Endothelial cell of umbilical vein (primary cell): ENCODE measurements at regions not wholly inside any gene's neighbourhood (a gene's known extent, or its start where the extent isn't known, plus 50 kb on each side); places are given as distances from the start of the nearest gene placed in this dataset.

Source experiments
- BruUV-seq: library from RNA; stranded (reverse); fragments of 400-500 nt; replicated peaks from 2 replicates; lab custom pipeline; 2021; lab: Mats Ljungman, UMichigan
- CTCF ChIA-PET: fragments of 300-600, 350-600 bp; sonication (Branson Sonifier 250); formaldehyde crosslinking; loops from one replicate; lab custom pipeline; 2021; ENCODE audit warnings: antibody characterized with exemption, inconsistent platforms; lab: Charles Lee
- POLR2A ChIA-PET: fragments of 300-600, 350-600 bp; sonication (Branson Sonifier 250); formaldehyde crosslinking; loops from one replicate; lab custom pipeline; 2021; ENCODE audit warnings: antibody characterized with exemption, inconsistent platforms; lab: Charles Lee
- DNase-seq: peaks from one replicate; pipeline ENCODE4 v3.0.0-alpha.2; 2011; ENCODE audit warnings: low read depth, low spot score
- FAIRE-seq: peaks from 2 replicates; lab custom pipeline; 2011; peaks lifted over from hg19 to GRCh38; lab: Jason Lieb, UNC
- H2AFZ ChIP-seq: 2 replicates; pipeline ENCODE4 v1.6.0; 2012; ENCODE audit warnings: low read depth, low read length, control low read depth, inconsistent platforms
- H3K27ac ChIP-seq: 2 replicates; pipeline ENCODE4 v1.5.1; 2011; ENCODE audit warnings: low read depth, mild to moderate bottlenecking, control low read depth, low read length, moderate library complexity; ENCODE audit not compliant: insufficient read depth
- H3K27me3 ChIP-seq, 2 experiments: 2 replicates each; pipeline versions ENCODE4 v1.6.0 to v1.6.1; 2011; ENCODE audit warnings: low read length in 2 of 2, mixed read lengths in 1 of 2; ENCODE audit not compliant: control insufficient read depth in 2 of 2, insufficient read depth in 2 of 2
- H3K36me3 ChIP-seq, 2 experiments: 2 replicates in 1 of 2; 3 replicates in 1 of 2; pipeline ENCODE4 v1.5.1; 2011; ENCODE audit warnings: low read length in 2 of 2, mild to moderate bottlenecking in 1 of 2, moderate library complexity in 1 of 2; ENCODE audit not compliant: control insufficient read depth in 2 of 2, insufficient read depth in 2 of 2; ENCODE audit errors: extremely low read depth in 1 of 2
- H3K4me1 ChIP-seq: 3 replicates; pipeline ENCODE4 v1.5.1; 2011; ENCODE audit warnings: mild to moderate bottlenecking, low read length; ENCODE audit not compliant: control insufficient read depth, insufficient read depth; ENCODE audit errors: extremely low read depth
- H3K4me2 ChIP-seq: 2 replicates; pipeline ENCODE4 v1.6.1; 2011; ENCODE audit warnings: low read length, control low read depth, mixed read lengths; ENCODE audit not compliant: insufficient read depth
- H3K4me3 ChIP-seq, 3 experiments: fragments of 200-600 bp in 1 of 3; sonication (generic), shearing (Covaris generic) in 1 of 3; replicated peaks in 1 of 3; 2 replicates each; pipeline ENCODE4 v1.5.1; 2011 to 2016; ENCODE audit warnings: control low read depth in 3 of 3, low read length in 3 of 3, mild to moderate bottlenecking in 2 of 3, inconsistent platforms in 1 of 3, low read depth in 1 of 3, moderate library complexity in 1 of 3; ENCODE audit not compliant: insufficient read depth in 1 of 3
- H3K79me2 ChIP-seq: 2 replicates; pipeline ENCODE4 v1.6.0; 2012; ENCODE audit warnings: low read length, inconsistent platforms; ENCODE audit not compliant: control insufficient read depth, insufficient read depth
- H3K9ac ChIP-seq: replicated peaks from 2 replicates; pipeline ENCODE3; 2011; ENCODE audit warnings: low read length, control low read depth; ENCODE audit not compliant: insufficient read depth; ENCODE audit errors: extremely low read depth
- H3K9me1 ChIP-seq: replicated peaks from 3 replicates; pipeline ENCODE4 v1.6.0; 2011; ENCODE audit warnings: mild to moderate bottlenecking, low read length; ENCODE audit not compliant: control insufficient read depth, insufficient read depth; ENCODE audit errors: extremely low read depth
- H3K9me3 ChIP-seq: replicated peaks from 2 replicates; pipeline ENCODE4 v1.5.1; 2012; ENCODE audit warnings: low read length, inconsistent platforms; ENCODE audit not compliant: control insufficient read depth, insufficient read depth
- H4K20me1 ChIP-seq: replicated peaks from 2 replicates; pipeline ENCODE3; 2011; ENCODE audit warnings: mild to moderate bottlenecking, low read length; ENCODE audit not compliant: control insufficient read depth, insufficient read depth; ENCODE audit errors: extremely low read depth
- CTCF ChIP-seq, 2 donors: IDR thresholded peaks; 1 replicate in 1 of 2; 2 replicates in 1 of 2; pipeline ENCODE4 v1.5.1; 2011; ENCODE audit warnings: low read length in 2 of 2, mild to moderate bottlenecking in 2 of 2, moderate library complexity in 2 of 2, control low read depth in 1 of 2, inconsistent platforms in 1 of 2, low read depth in 1 of 2; ENCODE audit not compliant: insufficient read depth in 1 of 2; ENCODE audit errors: extremely low read depth in 1 of 2
- EZH2 ChIP-seq: IDR thresholded peaks from 2 replicates; pipeline ENCODE4 v1.6.1; 2012; ENCODE audit warnings: borderline replicate concordance, low read depth, mild to moderate bottlenecking, moderate library complexity, low read length, inconsistent platforms; ENCODE audit not compliant: severe bottlenecking
- FOS ChIP-seq: IDR thresholded peaks from 2 replicates; pipeline ENCODE4 v1.6.1; 2011; ENCODE audit warnings: mild to moderate bottlenecking, low read length, moderate library complexity, borderline replicate concordance; ENCODE audit not compliant: insufficient read depth
- GATA2 ChIP-seq: IDR thresholded peaks from 2 replicates; pipeline ENCODE4 v1.7.0; 2011; ENCODE audit warnings: low read depth, mild to moderate bottlenecking, moderate library complexity, mixed read lengths, low read length; ENCODE audit not compliant: insufficient read length, insufficient read depth
- JUN ChIP-seq: IDR thresholded peaks from 2 replicates; pipeline ENCODE4 v1.6.1; 2011; ENCODE audit warnings: borderline replicate concordance, low read depth; ENCODE audit not compliant: insufficient read length, insufficient read depth
- MAX ChIP-seq: IDR thresholded peaks from 2 replicates; pipeline ENCODE4 v1.6.1; 2011; ENCODE audit not compliant: insufficient read depth, insufficient read length
- MYC ChIP-seq: IDR thresholded peaks from one replicate; pipeline ENCODE4 v1.6.1; 2011; ENCODE audit warnings: mild to moderate bottlenecking, low read depth, low read length
- POLR2A ChIP-seq: IDR thresholded peaks from 2 replicates; pipeline ENCODE4 v1.6.1; 2012; ENCODE audit warnings: low read depth, mild to moderate bottlenecking, control low read depth, low read length
- POLR2AphosphoS5 ChIP-seq: IDR thresholded peaks from 2 replicates; pipeline ENCODE4 v1.6.1; 2012; ENCODE audit warnings: low read depth, mild to moderate bottlenecking, control low read depth, low read length, moderate library complexity; ENCODE audit not compliant: insufficient read depth
- dilution Hi-C: fragments of 300-500 bp; cut with MboI; formaldehyde crosslinking; loops from one replicate; pipeline ENCODE4 v1.15.0; 2019; ENCODE audit warnings: low sequenced_read_pairs; ENCODE audit not compliant: extremely low pct_ligation_motif_present
- intact Hi-C: fragments of 100-400 bp; cut with micrococcal nuclease; formaldehyde crosslinking; loops from one replicate; pipeline ENCODE4 v1.10.0; 2022

- H3K9me1 ChIP-seq: no peaks in the 10 kb centered on the region
- ChIA-PET CTCF (interaction anchor here (0.8 to 1.0 kb wide), 2 partner anchors 34 to 69 kb away, joined by 3 read pairs; no protein-coding TSS in a partner anchor), POLR2A (no interaction called here)
- DNase-seq (no peak), FAIRE-seq (no peak)
- H4K20me1 ChIP-seq: no peaks in the 10 kb centered on the region
- peaks cover 28% of the 10 kb centered on the region for H3K4me1 ChIP-seq
- no peak overlapping the region for H2AFZ ChIP-seq
- intact Hi-C loops: no loop called here
- H3K4me2 ChIP-seq: no peak overlapping the region
- no peak overlapping the region for H3K27ac ChIP-seq
- no peaks in the 10 kb centered on the region for H3K79me2 ChIP-seq
- dilution Hi-C loops: no loop called here
- BruUV-seq: no TSS peak
- H3K9ac ChIP-seq: no peak overlapping the region
- H3K27me3 ChIP-seq: no peaks in the 10 kb centered on the region
- no peaks in the 10 kb centered on the region for H3K36me3 ChIP-seq
- no peak for TF ChIP-seq POLR2A
- no peak for TF ChIP-seq CTCF (IDR thresholded peaks at IDR 0.05; ENCODE audit: extremely low read depth in 1 of 2, insufficient read depth in 1 of 2, low read depth in 1 of 2, low read length in 2 of 2)
- no peak for TF ChIP-seq POLR2AphosphoS5
- no peak for TF ChIP-seq GATA2
- TF ChIP-seq MYC: no peak
- TF ChIP-seq MAX: no peak
- no peak for TF ChIP-seq JUN
- no peak for TF ChIP-seq FOS
- TF ChIP-seq EZH2: no peak
- no peaks in the 10 kb centered on the region for H3K9me3 ChIP-seq
- H3K4me3 ChIP-seq: no peak overlapping the region
Observed at GRCh38 chr20:52035498-52035897, 156.1 kb downstream of the ZFP64 start.
